HG03558 (cell line): ENCODE measurements at regions not wholly inside any gene's neighbourhood (a gene's known extent, or its start where the extent isn't known, plus 50 kb on each side); places are given as distances from the start of the nearest gene placed in this dataset.
"Not testable (repeated sequence)": the region's sequence is repeated elsewhere in the genome, so short reads cannot be mapped to it uniquely, and the experiment has no call there.

Experiments
- ATAC-seq: cut with Tn5 transposase; IDR thresholded peaks from one replicate; pipeline ENCODE4 v1.9.1; 2021; ENCODE audit warnings: moderate number of reproducible peaks; ENCODE audit not compliant: unreplicated experiment; ENCODE audit errors: extremely low read depth

GRCh38 chr6:146928503-146928902 is 275.7 kb upstream of the STXBP5 start:
- ATAC-seq, result no peak

GRCh38 chr6:146931214-146931613 is 273.0 kb upstream of the STXBP5 start:
- ATAC-seq, result no peak

- ATAC-seq, result no peak
These were observed 266.9 kb upstream of the STXBP5 start for GRCh38 chr6:146937316-146937715.

- ATAC-seq, result no peak
These were observed 266.0 kb upstream of the STXBP5 start for GRCh38 chr6:146938266-146938665.

GRCh38 chr6:146939456-146939855 is 264.8 kb upstream of the STXBP5 start:
- ATAC-seq, result not testable (repeated sequence)

- ATAC-seq, result no peak
These were observed 260.6 kb upstream of the STXBP5 start for GRCh38 chr6:146943664-146944063.

GRCh38 chr6:146944077-146944476 is 260.1 kb upstream of the STXBP5 start:
- no peak for ATAC-seq

- no peak for ATAC-seq
These were observed 259.4 kb upstream of the STXBP5 start for GRCh38 chr6:146944809-146945208.

GRCh38 chr6:146946559-146946958 is 257.7 kb upstream of the STXBP5 start:
- no peak for ATAC-seq

- ATAC-seq, result no peak
These were observed 255.4 kb upstream of the STXBP5 start for GRCh38 chr6:146948790-146949342.

GRCh38 chr6:146949425-146949824 is 254.8 kb upstream of the STXBP5 start:
- no peak for ATAC-seq

GRCh38 chr6:146950351-146950835 is 253.8 kb upstream of the STXBP5 start:
- no peak for ATAC-seq

- no peak for ATAC-seq
These were observed 248.6 kb upstream of the STXBP5 start for GRCh38 chr6:146955570-146955969.

GRCh38 chr6:146957181-146958093 is 246.8 kb upstream of the STXBP5 start:
- ATAC-seq, result no peak

- ATAC-seq, result no peak
These were observed 242.4 kb upstream of the STXBP5 start for GRCh38 chr6:146961831-146962230.

GRCh38 chr6:146962329-146962728 is 241.9 kb upstream of the STXBP5 start:
- no peak for ATAC-seq

GRCh38 chr6:146965110-146965689 is 239.0 kb upstream of the STXBP5 start:
- no peak for ATAC-seq

GRCh38 chr6:146968041-146968760 is 236.0 kb upstream of the STXBP5 start:
- no peak for ATAC-seq

- ATAC-seq, result no peak
These were observed 231.7 kb upstream of the STXBP5 start for GRCh38 chr6:146972546-146972945.

GRCh38 chr6:146974351-146974750 is 229.9 kb upstream of the STXBP5 start:
- no peak for ATAC-seq

- ATAC-seq, result no peak
These were observed 229.1 kb upstream of the STXBP5 start for GRCh38 chr6:146975093-146975492.
